Adipocyte (in vitro differentiated cells): ENCODE measurements at regions not wholly inside any gene's neighbourhood (a gene's known extent, or its start where the extent isn't known, plus 50 kb on each side); places are given as distances from the start of the nearest gene placed in this dataset.

Experiments
- DNase-seq: peaks from one replicate; pipeline ENCODE4 v3.0.0-alpha.2; 2015; ENCODE audit warnings: low read depth
- H3K27me3 ChIP-seq: replicated peaks from 2 replicates; pipeline ENCODE4 v1.7.0; 2013; ENCODE audit warnings: mild to moderate bottlenecking, low read length, moderate library complexity; ENCODE audit not compliant: control insufficient read depth, insufficient read depth
- H3K36me3 ChIP-seq: 2 replicates; pipeline ENCODE4 v1.7.0; 2013; ENCODE audit warnings: low read length, mild to moderate bottlenecking, moderate library complexity; ENCODE audit not compliant: control insufficient read depth, insufficient read depth, severe bottlenecking
- H3K4me1 ChIP-seq: 2 replicates; pipeline ENCODE4 v1.7.0; 2013; ENCODE audit warnings: mild to moderate bottlenecking, low read length, moderate library complexity; ENCODE audit not compliant: control insufficient read depth, insufficient read depth
- H3K4me3 ChIP-seq: 2 replicates; pipeline ENCODE4 v1.7.0; 2013; ENCODE audit warnings: mild to moderate bottlenecking, low read length, moderate library complexity
- H3K9ac ChIP-seq: 2 replicates; pipeline ENCODE4 v1.7.0; 2013; ENCODE audit warnings: mild to moderate bottlenecking, low read length, moderate library complexity
- H3K9me3 ChIP-seq: 2 replicates; pipeline ENCODE4 v1.7.0; 2013; ENCODE audit warnings: mild to moderate bottlenecking, low read length, moderate library complexity; ENCODE audit not compliant: control insufficient read depth

GRCh38 chr22:49664371-49664881 is 163.2 kb downstream of the BRD1 start:
- H3K27me3 ChIP-seq = peaks cover 35% of the 10 kb centered on the region
- H3K4me1 ChIP-seq = no peaks in the 10 kb centered on the region
- H3K36me3 ChIP-seq = no peaks in the 10 kb centered on the region
- no peak overlapping the region for H3K4me3 ChIP-seq
- DNase-seq = no peak
- no peak overlapping the region for H3K9ac ChIP-seq
- H3K9me3 ChIP-seq = peaks cover 5% of the 10 kb centered on the region

DNA sequence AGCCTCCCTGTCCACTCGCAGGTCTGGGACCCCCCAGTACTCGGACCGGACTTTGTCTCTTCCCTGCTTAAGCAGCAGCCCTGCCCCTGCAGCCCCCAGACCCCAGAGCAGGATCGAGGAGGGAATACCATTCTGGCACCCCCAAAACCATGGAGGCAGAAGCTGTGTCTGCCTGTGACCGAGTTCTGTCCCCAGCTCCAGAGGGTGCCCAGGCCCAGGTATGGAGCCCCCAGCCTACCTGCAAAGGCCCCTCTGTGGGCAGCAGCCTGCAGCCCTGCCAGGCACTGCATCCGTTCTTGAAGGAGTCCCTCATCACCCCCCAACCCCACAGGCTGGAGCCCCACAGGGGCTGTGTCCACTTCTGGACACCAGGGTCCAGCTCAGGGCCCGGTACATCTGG is 163.8 kb downstream of the BRD1 start:
- no peak overlapping the region for H3K4me3 ChIP-seq
- no peak for DNase-seq
- no peaks in the 10 kb centered on the region for H3K4me1 ChIP-seq
- H3K27me3 ChIP-seq = peaks cover 29% of the 10 kb centered on the region
- H3K9ac ChIP-seq = no peak overlapping the region
- no peaks in the 10 kb centered on the region for H3K9me3 ChIP-seq
- H3K36me3 ChIP-seq = no peaks in the 10 kb centered on the region

- no peak overlapping the region for H3K9ac ChIP-seq
- DNase-seq = no peak
- H3K27me3 ChIP-seq = peaks cover 31% of the 10 kb centered on the region
- H3K4me3 ChIP-seq = no peak overlapping the region
- no peaks in the 10 kb centered on the region for H3K36me3 ChIP-seq
- H3K9me3 ChIP-seq = no peaks in the 10 kb centered on the region
- H3K4me1 ChIP-seq = no peaks in the 10 kb centered on the region
Observed at GRCh38 chr22:49663311-49663711, 164.4 kb downstream of the BRD1 start.

GRCh38 chr22:49662681-49663080 is 165.0 kb downstream of the BRD1 start:
- no peaks in the 10 kb centered on the region for H3K9me3 ChIP-seq
- H3K4me3 ChIP-seq = no peak overlapping the region
- DNase-seq = no peak
- no peak overlapping the region for H3K9ac ChIP-seq
- no peaks in the 10 kb centered on the region for H3K4me1 ChIP-seq
- H3K27me3 ChIP-seq = peaks cover 32% of the 10 kb centered on the region
- no peaks in the 10 kb centered on the region for H3K36me3 ChIP-seq

DNA sequence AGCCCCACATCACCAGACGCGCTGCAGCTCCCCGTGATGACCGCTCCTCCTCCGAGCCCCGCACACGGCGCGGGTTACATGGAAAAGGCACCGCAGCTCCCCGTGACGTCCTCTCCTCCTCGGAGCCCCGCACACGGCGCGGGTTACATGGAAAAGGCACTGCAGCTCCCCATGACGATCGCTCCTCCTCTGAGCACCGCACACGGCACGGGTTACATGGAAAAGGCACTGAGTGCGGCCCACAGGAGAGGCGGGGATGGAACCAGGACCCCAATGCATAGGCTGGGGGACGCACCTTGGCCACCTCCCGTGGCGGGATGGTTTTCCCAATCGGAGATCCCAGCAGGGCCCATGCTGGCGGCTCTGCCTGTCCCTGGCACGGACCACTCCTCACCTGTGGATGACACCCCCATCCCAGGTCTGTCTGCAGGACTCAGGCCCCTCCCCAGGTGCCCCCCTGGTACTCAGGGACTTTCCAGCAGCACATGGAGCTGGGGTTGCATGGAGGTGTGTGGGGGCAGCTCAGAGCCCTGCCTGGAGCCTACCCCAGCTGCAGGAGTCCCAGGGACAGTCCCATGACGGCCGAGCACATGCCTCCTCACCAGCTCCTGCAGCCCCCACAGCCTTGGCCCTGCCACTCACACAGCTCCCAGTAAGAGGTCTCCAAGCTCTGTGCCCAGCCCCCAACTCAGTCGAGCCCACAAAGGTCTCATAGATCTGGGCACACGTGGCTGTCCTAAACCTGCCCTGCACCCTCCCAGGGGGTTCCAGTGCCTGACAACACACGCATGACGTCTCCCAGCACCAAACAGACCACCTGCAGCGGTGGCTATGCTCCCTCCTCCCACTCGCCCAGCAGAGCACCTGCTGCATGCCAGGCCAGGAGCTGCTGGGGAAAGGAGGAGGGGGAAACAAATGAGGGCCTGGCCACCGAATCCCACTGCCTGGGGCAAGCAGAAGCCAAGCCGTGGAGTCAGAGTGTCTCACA is 166.6 kb downstream of the BRD1 start:
- Histone ChIP-seq H3K9me3 (no peaks in the 10 kb centered on the region), H3K27me3 (peaks cover 30% of the 10 kb centered on the region), H3K36me3 (no peaks in the 10 kb centered on the region), H3K9ac (no peak overlapping the region), H3K4me3 (no peak overlapping the region), H3K4me1 (no peaks in the 10 kb centered on the region)
- no peak for DNase-seq

DNA sequence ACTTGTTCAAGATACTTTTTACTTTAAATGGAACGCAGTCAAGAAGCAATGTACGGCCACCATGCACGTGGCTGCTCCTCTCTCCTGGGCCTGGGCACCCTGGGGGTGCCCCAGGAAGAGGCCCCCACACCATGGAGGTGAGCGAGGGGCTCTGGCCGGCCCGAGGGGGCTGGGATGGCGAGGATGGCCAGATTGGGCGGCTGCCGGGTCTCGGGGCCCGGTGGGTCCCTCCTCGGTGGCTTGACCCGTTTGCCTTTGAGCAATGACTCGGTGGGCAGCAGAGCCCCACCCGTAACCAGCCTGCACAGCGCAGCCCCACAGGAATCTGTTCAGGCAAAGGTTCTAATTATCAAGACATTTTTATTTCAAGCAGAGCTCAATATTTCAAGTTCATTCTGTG is 167.4 kb downstream of the BRD1 start:
- no peak overlapping the region for H3K9ac ChIP-seq
- no peak overlapping the region for H3K4me3 ChIP-seq
- no peaks in the 10 kb centered on the region for H3K4me1 ChIP-seq
- H3K9me3 ChIP-seq = no peaks in the 10 kb centered on the region
- H3K27me3 ChIP-seq = peaks cover 24% of the 10 kb centered on the region
- DNase-seq = no peak
- no peaks in the 10 kb centered on the region for H3K36me3 ChIP-seq

DNA sequence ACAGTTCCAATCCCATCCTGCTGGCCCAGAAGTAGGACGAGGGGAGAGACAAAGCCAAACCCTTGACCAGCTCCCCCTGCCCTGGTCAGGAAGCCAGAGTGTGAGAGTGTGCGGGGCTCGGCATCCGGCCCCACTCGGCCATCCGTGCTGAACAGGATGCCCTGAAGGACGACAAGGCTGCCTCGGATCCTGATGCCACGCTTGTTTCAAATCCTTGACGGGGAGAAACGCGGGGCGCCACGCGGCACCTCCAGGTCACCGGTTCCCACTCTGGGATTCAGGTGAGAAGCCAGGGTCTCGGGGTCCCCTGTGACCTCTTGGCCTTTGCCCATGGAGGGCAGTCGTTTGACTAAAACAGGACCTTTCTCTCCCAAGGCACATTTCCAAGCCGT is 167.8 kb downstream of the BRD1 start:
- H3K4me3 ChIP-seq = no peak overlapping the region
- no peaks in the 10 kb centered on the region for H3K36me3 ChIP-seq
- DNase-seq = no peak
- H3K9me3 ChIP-seq = no peaks in the 10 kb centered on the region
- no peak overlapping the region for H3K9ac ChIP-seq
- H3K4me1 ChIP-seq = no peaks in the 10 kb centered on the region
- peaks cover 26% of the 10 kb centered on the region for H3K27me3 ChIP-seq

GRCh38 chr22:49659281-49659923 is 168.3 kb downstream of the BRD1 start:
- DNase-seq = no peak
- Histone ChIP-seq H3K36me3 (no peaks in the 10 kb centered on the region), H3K4me3 (no peak overlapping the region)

GRCh38 chr22:49658902-49659280 is 168.8 kb downstream of the BRD1 start:
- Histone ChIP-seq H3K9ac (no peak overlapping the region), H3K27me3 (peaks cover 19% of the 10 kb centered on the region), H3K4me1 (no peaks in the 10 kb centered on the region), H3K36me3 (no peaks in the 10 kb centered on the region), H3K9me3 (no peaks in the 10 kb centered on the region), H3K4me3 (no peak overlapping the region)
- DNase-seq = no peak

More at GRCh38 chr22:49659281-49659923, 168.3 kb downstream of the BRD1 start:
- Histone ChIP-seq H3K9ac (no peak overlapping the region), H3K4me1 (no peaks in the 10 kb centered on the region), H3K27me3 (peaks cover 24% of the 10 kb centered on the region), H3K9me3 (no peaks in the 10 kb centered on the region)

DNA sequence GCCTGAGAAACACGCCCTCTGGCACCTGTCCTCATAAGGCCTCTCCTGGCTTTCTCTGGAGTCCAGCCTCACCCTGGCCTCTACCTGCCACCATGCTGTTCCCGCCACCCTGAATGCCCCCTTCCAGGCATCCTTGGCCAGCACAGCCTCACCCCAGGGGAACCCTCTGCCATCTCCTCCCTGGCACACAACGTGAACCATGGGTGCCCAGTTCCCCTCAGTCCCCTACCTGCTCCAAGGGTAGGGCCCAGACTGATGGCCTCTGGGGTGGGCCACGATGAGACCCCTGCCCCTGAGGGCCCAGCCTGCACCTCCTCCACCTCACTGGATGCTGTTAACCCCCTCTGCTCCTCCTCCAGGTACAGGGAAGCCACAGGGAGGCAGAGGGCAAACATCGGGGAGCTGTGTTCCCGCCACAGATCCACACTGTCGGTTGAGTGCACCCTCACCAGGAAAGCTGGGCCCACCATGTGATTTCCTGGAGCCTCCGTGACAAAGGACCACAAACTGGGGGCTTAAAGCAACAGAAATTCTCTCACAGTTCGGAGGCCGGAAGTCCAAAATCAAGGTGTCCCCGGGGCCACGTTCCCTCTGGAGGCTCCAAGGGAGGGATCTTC is 169.6 kb downstream of the BRD1 start:
- peaks cover 15% of the 10 kb centered on the region for H3K27me3 ChIP-seq
- no peaks in the 10 kb centered on the region for H3K4me1 ChIP-seq
- H3K36me3 ChIP-seq = no peaks in the 10 kb centered on the region
- DNase-seq = no peak
- H3K9ac ChIP-seq = no peak overlapping the region
- no peak overlapping the region for H3K4me3 ChIP-seq
- H3K9me3 ChIP-seq = no peaks in the 10 kb centered on the region
